GM18505 (cell line): ENCODE measurements at regions not wholly inside any gene's neighbourhood (a gene's known extent, or its start where the extent isn't known, plus 50 kb on each side); places are given as distances from the start of the nearest gene placed in this dataset.

Experiments
- ATAC-seq: cut with Tn5 transposase; IDR thresholded peaks from one replicate; pipeline ENCODE4 v1.9.1; 2021; ENCODE audit not compliant: unreplicated experiment
- POLR2A ChIP-seq: IDR thresholded peaks from 4 replicates; pipeline ENCODE4 v1.6.1; 2011; ENCODE audit warnings: borderline replicate concordance; ENCODE audit not compliant: insufficient read depth, insufficient read length; ENCODE audit errors: extremely low read depth

DNA sequence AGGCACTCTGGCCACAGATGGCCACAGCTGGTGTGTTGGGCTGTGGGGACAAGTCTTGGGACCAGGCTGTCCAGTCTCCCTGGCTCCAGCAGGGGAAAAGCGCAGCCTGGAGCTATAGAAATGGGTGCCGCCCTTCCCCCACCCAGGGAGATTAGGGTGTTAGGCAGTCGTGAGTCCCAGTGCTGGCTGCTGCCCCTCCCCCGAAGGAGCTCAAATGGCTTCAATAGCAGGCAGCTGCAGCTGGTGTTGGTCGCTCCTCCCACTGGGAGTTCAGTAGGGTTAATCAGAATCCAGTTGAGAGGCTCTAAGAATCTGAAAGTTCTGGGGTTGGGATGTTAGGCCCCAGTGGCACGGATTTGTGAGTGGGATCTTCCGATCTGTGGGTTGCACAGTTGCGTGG is 595.6 kb upstream of the PKN2 start:
- no peak for TF ChIP-seq POLR2A
- ATAC-seq, result no peak

DNA sequence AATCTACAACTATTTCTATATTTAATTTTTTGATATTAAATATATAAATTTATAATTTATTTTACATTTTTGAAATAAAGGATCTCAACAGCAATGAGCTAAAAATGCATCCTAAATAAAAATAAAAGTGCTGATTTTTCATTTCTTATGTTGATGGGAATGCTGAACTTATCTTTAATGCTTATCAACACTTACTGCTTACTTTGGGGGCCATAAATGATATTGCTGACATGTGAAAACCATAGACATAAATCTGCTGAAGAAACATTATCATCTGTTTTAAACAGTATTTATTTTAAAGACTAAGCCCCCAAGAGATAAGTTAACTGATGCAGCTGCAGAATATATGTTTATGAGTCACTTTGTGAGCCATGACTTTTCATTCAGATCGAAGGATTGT is 594.1 kb upstream of the PKN2 start:
- TF ChIP-seq POLR2A, result no peak
- no peak for ATAC-seq

GRCh38 chr1:88098881-88099280 is 585.2 kb upstream of the PKN2 start:
- no peak for TF ChIP-seq POLR2A
- ATAC-seq, result no peak

DNA sequence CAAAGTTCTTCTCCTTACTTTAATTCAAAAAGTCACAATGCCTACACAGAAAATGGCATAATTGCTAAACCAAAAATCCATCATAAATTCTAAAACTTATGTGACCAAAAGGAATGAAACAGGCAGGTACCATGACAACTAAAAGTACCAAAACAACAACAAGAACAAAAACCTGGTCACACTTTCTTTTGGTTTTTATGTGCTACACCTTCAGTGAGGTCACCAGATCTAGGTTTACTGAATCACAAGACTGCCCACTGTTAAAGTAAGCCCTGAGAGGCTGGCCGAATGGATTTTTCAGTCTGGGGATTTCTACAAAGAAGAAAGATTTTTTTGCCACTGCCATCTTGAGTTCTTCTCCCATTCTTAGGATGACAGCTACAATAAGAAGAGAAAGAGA is 583.0 kb upstream of the PKN2 start:
- no peak for ATAC-seq
- TF ChIP-seq POLR2A, result no peak

- ATAC-seq, result no peak
- no peak for TF ChIP-seq POLR2A
Observed at GRCh38 chr1:88104236-88104635, 579.8 kb upstream of the PKN2 start.

DNA sequence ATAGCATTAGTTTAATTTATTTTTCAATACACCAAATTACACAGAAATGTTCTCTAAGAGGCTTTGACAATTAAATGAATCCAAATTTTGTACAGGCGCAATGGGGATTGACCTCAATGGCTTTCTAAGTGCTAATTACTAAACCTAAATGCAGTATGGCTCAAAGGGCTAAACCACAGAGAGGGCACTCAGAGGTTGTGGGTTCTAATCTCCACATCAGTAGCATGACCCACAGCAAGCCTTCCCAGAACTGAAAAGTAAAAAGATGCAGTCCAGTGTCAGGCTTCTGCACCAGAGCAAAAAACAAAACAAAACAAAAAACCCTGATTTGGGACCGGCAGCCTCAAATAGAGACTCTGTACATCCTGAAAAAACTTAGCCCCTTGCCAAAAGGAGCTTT is 579.2 kb upstream of the PKN2 start:
- ATAC-seq, result no peak
- no peak for TF ChIP-seq POLR2A

GRCh38 chr1:88111816-88112215 is 572.3 kb upstream of the PKN2 start:
- no peak for TF ChIP-seq POLR2A
- no peak for ATAC-seq

- ATAC-seq, result no peak
- no peak for TF ChIP-seq POLR2A
Observed at GRCh38 chr1:88117597-88117996, 566.5 kb upstream of the PKN2 start.

DNA sequence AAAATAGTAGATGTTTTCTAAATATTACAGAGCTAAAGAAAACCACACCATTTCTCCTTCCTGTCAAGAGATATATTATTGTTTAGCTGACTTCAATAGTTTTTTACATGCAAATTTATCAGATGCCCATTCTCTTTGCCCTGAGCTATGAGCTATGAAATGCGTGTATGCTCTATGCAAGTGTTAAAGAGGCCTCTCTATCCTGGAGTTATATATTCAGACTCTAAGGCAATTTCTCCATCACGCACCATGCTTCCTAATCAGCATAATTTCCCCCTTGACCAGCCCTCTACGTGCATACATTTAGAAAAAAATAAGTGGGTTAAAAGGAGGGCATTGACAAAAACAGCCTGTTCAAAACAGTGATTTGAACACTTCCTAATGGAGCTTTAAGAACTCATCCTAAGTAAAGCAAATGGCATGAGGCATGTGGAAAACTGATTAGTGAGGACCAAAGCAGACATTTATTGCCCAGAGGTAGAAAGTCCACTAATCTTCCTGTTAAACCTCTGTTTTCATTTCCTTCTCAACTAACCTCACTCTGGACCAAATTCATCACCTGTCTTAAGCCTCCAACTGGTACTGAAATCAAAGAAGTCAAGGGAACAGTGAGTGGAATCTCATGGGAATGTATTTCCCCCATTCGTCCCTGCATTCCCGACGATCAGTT is 565.8 kb upstream of the PKN2 start:
- no peak for TF ChIP-seq POLR2A
- no peak for ATAC-seq

DNA sequence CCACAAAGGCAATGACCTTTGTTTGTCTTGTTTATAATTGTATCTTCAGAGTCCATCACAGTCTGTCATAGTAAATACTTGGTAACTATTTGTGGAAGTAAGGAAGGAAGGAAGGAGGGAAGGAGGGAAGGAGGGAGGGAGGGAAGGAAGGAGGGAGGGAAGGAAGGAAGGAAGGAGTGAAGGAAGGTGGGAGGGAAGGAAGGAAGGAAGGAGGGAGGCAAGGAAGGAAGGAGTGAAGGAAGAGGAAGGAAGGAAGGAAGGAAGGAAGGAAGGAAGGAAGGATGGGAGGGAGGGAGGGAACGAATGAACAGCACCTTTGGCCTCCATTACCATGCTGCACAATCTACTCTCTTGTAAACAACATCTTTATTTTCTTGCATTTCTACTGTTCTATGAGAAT is 559.5 kb upstream of the PKN2 start:
- ATAC-seq, result no peak
- no peak for TF ChIP-seq POLR2A

DNA sequence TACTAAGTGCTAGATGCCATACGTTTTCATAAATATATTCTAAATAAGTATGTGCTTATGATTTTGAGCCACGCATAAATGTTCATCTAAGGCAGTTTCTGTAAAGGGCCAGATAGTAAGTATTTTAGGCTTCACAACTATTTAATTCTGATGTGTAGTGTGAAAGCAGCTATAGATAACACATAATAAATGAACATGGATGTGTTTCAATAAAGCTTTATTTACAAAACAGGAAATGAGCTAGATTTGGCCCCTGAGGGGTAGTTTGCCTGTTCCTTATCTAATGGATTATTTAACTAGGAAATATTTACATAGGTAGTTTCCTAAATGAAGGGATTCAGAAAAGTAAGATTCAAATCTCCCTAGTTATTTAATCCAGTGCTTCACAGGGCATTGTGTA is 557.6 kb upstream of the PKN2 start:
- no peak for ATAC-seq
- TF ChIP-seq POLR2A, result no peak

DNA sequence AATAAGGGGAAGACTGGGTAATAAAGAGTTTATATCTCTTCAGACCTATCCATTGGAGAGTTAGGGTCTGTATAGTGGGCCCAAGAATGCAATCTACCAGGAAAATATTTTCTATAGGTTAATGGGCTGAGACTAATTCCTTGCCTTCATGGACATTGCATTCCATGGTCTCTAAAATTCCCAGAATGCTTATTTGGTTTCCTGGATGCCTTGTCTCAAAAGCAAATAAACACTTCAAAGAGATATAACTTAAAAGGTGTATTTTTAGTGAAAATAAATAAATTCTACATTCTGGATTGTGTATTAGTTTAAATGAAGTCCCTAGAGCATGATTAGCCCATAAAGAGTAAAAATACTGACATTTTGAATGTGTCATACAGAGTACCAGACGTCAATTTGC is 550.1 kb upstream of the PKN2 start:
- ATAC-seq, result no peak

GRCh38 chr1:88134983-88135921 is 548.8 kb upstream of the PKN2 start:
- ATAC-seq, result no peak
- no peak for TF ChIP-seq POLR2A

More for the DNA sequence above, 550.1 kb upstream of the PKN2 start:
- no peak for TF ChIP-seq POLR2A

DNA sequence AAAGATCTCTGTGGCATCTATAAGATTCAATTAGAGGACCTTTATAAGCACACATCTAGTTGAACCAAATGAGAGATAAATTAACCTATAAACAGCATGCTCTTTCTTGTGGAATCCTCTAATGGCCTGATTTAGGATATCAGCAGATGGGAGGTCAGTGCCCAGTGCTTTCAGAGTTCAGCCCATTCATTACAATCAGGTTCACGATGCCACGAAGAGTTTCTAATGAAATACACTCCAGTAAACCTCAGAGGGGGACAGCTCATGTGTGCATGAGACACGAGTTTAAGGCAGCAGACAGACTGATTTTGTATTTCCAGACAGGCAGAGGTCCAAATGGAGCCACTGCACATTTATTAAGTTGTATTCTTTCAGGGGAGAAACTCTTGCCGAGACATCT is 544.4 kb upstream of the PKN2 start:
- no peak for ATAC-seq
- no peak for TF ChIP-seq POLR2A
